PC-9 (cell line): ENCODE measurements at regions not wholly inside any gene's neighbourhood (a gene's known extent, or its start where the extent isn't known, plus 50 kb on each side); places are given as distances from the start of the nearest gene placed in this dataset.
A peak's percentile ranks its signal among the peaks of the same experiment; 100 is the strongest.

Experiments used
- BruUV-seq: library from RNA; stranded (reverse); fragments of 400-500 nt; replicated peaks from 2 replicates; lab custom pipeline; 2021; lab: Mats Ljungman, UMichigan
- CTCF ChIA-PET: fragments of 300-600 bp; sonication (Branson Sonifier 250); formaldehyde crosslinking; loops from one replicate; lab custom pipeline; 2022; ENCODE audit warnings: antibody characterized with exemption; lab: Charles Lee
- POLR2A ChIA-PET: fragments of 300-600 bp; sonication (Branson Sonifier 250); formaldehyde crosslinking; loops from one replicate; lab custom pipeline; 2022; ENCODE audit warnings: antibody characterized with exemption; ENCODE audit not compliant: unreplicated experiment; lab: Charles Lee
- DNase-seq, 2 experiments: peaks; one replicate each; pipeline versions ENCODE4 v3.0.0 to v3.0.0-alpha.2; 2015 to 2022; ENCODE audit warnings: mixed read lengths in 1 of 2
- H2AFZ ChIP-seq: fragments of 200-600 bp; sonication (generic); 2 replicates; pipeline ENCODE4 v1.8.1; 2017; ENCODE audit warnings: antibody characterized with exemption
- H3F3A ChIP-seq: fragments of 200-600 bp; sonication (generic); 2 replicates; pipeline ENCODE4 v1.8.1; 2017; ENCODE audit warnings: antibody characterized with exemption, mild to moderate bottlenecking, low read depth; ENCODE audit not compliant: insufficient read depth
- H3K27ac ChIP-seq: fragments of 200-600 bp; sonication (generic); 2 replicates; pipeline ENCODE4 v1.6.1; 2016; ENCODE audit warnings: mixed run types
- H3K27me3 ChIP-seq: fragments of 200-600 bp; sonication (generic); 2 replicates; pipeline ENCODE4 v1.6.1; 2016; ENCODE audit warnings: low read depth, mixed run types; ENCODE audit not compliant: insufficient read depth
- H3K36me3 ChIP-seq: fragments of 200-600 bp; sonication (generic); 2 replicates; pipeline ENCODE4 v1.6.1; 2016; ENCODE audit warnings: low read depth, mixed run types
- H3K4me1 ChIP-seq: fragments of 200-600 bp; sonication (generic); replicated peaks from 2 replicates; pipeline ENCODE4 v1.6.1; 2016; ENCODE audit warnings: mixed run types; ENCODE audit not compliant: insufficient read depth
- H3K4me2 ChIP-seq: fragments of 200-600 bp; sonication (generic); 2 replicates; pipeline ENCODE4 v1.6.1; 2017; ENCODE audit warnings: mixed run types
- H3K4me3 ChIP-seq: fragments of 200-600 bp; sonication (generic); 2 replicates; pipeline ENCODE4 v1.6.1; 2016; ENCODE audit warnings: mixed run types
- H3K79me2 ChIP-seq: fragments of 200-600 bp; sonication (generic); 2 replicates; pipeline ENCODE4 v1.6.1; 2017; ENCODE audit warnings: low read depth, mixed run types
- H3K9me2 ChIP-seq: fragments of 200-600 bp; sonication (generic); 2 replicates; pipeline ENCODE4 v1.8.1; 2017; ENCODE audit warnings: mild to moderate bottlenecking; ENCODE audit not compliant: insufficient read depth
- H3K9me3 ChIP-seq: fragments of 200-600 bp; sonication (generic); 2 replicates; pipeline ENCODE4 v1.8.1; 2016; ENCODE audit warnings: low read depth; ENCODE audit not compliant: insufficient read depth
- H4K20me1 ChIP-seq: fragments of 200-600 bp; sonication (generic); 2 replicates; pipeline ENCODE4 v1.8.1; 2017; ENCODE audit not compliant: insufficient read depth
- EZH2 ChIP-seq: fragments of 200-600 bp; sonication (generic); IDR thresholded peaks from 2 replicates; pipeline ENCODE4 v1.8.0; 2017; ENCODE audit warnings: antibody characterized with exemption, low read depth
- intact Hi-C: fragments of 100-400 bp; cut with micrococcal nuclease; formaldehyde crosslinking; loops from one replicate; pipeline ENCODE4 v1.10.0; 2022; ENCODE audit not compliant: unreplicated experiment
- TF ChIP-seq, protein P1 (sequence below): fragments of 200-600 bp; sonication (generic); conservative IDR thresholded peaks from 2 replicates; pipeline ENCODE4 v1.6.1; 2017; ENCODE audit warnings: mixed run types, antibody characterized with exemption, mild to moderate bottlenecking, moderate library complexity

- H3K9me2 ChIP-seq, result no peaks in the 10 kb centered on the region
- H2AFZ ChIP-seq, result no peak overlapping the region
- intact Hi-C loops, result no loop called here
- no peaks in the 10 kb centered on the region for H3K36me3 ChIP-seq
- H3K4me2 ChIP-seq, result no peak overlapping the region
- H4K20me1 ChIP-seq, result no peaks in the 10 kb centered on the region
- peaks cover 45% of the 10 kb centered on the region for H3K4me1 ChIP-seq
- peaks cover 16% of the 10 kb centered on the region; the same call in 1 of the 2 replicates for H3F3A ChIP-seq
- H3K27ac ChIP-seq, result no peak overlapping the region
- no peaks in the 10 kb centered on the region for H3K27me3 ChIP-seq
- no peaks in the 10 kb centered on the region for H3K79me2 ChIP-seq
- ChIA-PET POLR2A (no interaction called here), CTCF (no interaction called here)
- no peak for DNase-seq
- no peak for TF ChIP-seq EZH2
- TF ChIP-seq, protein P1, sequence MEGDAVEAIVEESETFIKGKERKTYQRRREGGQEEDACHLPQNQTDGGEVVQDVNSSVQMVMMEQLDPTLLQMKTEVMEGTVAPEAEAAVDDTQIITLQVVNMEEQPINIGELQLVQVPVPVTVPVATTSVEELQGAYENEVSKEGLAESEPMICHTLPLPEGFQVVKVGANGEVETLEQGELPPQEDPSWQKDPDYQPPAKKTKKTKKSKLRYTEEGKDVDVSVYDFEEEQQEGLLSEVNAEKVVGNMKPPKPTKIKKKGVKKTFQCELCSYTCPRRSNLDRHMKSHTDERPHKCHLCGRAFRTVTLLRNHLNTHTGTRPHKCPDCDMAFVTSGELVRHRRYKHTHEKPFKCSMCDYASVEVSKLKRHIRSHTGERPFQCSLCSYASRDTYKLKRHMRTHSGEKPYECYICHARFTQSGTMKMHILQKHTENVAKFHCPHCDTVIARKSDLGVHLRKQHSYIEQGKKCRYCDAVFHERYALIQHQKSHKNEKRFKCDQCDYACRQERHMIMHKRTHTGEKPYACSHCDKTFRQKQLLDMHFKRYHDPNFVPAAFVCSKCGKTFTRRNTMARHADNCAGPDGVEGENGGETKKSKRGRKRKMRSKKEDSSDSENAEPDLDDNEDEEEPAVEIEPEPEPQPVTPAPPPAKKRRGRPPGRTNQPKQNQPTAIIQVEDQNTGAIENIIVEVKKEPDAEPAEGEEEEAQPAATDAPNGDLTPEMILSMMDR, result no peak
- H3K9me3 ChIP-seq, result no peaks in the 10 kb centered on the region
- BruUV-seq, result no TSS peak
- H3K4me3 ChIP-seq, result no peak overlapping the region
Observed at GRCh38 chr6:44672086-44672485, 284.6 kb downstream of the CDC5L start.

GRCh38 chr6:44672841-44673240 lies 285.3 kb downstream of the CDC5L start:
- intact Hi-C loops, result no loop called here
- peak overlapping the region; percentile 53 for H3K4me2 ChIP-seq
- 0 out of 2 replicates have a peak overlapping the region, but pooled peaks have one; percentile 40 for H3K27ac ChIP-seq

GRCh38 chr6:44674226-44675155 lies 287.0 kb downstream of the CDC5L start:
- DNase-seq, result peak; percentile 66 to 71
- TF ChIP-seq, protein P1, result no peak
- TF ChIP-seq EZH2, result no peak
- Histone ChIP-seq H4K20me1 (no peaks in the 10 kb centered on the region), H3K27me3 (no peaks in the 10 kb centered on the region), H3K4me3 (no peak overlapping the region), H2AFZ (no peak overlapping the region), H3K9me3 (no peaks in the 10 kb centered on the region), H3K9me2 (no peaks in the 10 kb centered on the region), H3K4me1 (peaks cover 44% of the 10 kb centered on the region), H3K4me2 (peak overlapping the region; percentile 21), H3F3A (peaks cover 15% of the 10 kb centered on the region; the same call in 1 of the 2 replicates), H3K27ac (peak overlapping the region; percentile 46), H3K79me2 (no peaks in the 10 kb centered on the region), H3K36me3 (no peaks in the 10 kb centered on the region)
- intact Hi-C loops, result loop anchor here (1.0 kb wide), 1 partner anchor 12 kb away; no protein-coding TSS in a partner anchor
- ChIA-PET CTCF (interaction anchor here (1.0 kb wide), 1 partner anchor 19 kb away, joined by 3 read pairs; no protein-coding TSS in a partner anchor), POLR2A (no interaction called here)
- BruUV-seq, result no TSS peak

More at GRCh38 chr6:44672841-44673240, 285.3 kb downstream of the CDC5L start:
- ChIA-PET POLR2A (interaction anchor here (0.6 to 0.7 kb wide), 3 partner anchors 11 to 706 kb away, joined by 4 to 7 read pairs (median 4); no protein-coding TSS in a partner anchor), CTCF (interaction anchor here (1.0 to 1.1 kb wide), 2 partner anchors 11 to 17 kb away, joined by 3 to 4 read pairs; no protein-coding TSS in a partner anchor)
- no peaks in the 10 kb centered on the region for H3K9me2 ChIP-seq
- no peaks in the 10 kb centered on the region for H3K9me3 ChIP-seq
- H3K36me3 ChIP-seq, result no peaks in the 10 kb centered on the region
- H3K4me3 ChIP-seq, result 0 out of 2 replicates have a peak overlapping the region, but pooled peaks have one; percentile 9
- H3K79me2 ChIP-seq, result no peaks in the 10 kb centered on the region
- peak; percentile 78 to 85 for DNase-seq
- BruUV-seq, result no TSS peak
- no peaks in the 10 kb centered on the region for H4K20me1 ChIP-seq
- no peaks in the 10 kb centered on the region for H3K27me3 ChIP-seq
- peaks cover 15% of the 10 kb centered on the region; the same call in 1 of the 2 replicates for H3F3A ChIP-seq
- TF ChIP-seq, protein P1, result no peak
- no peak for TF ChIP-seq EZH2
- H2AFZ ChIP-seq, result no peak overlapping the region
- peaks cover 44% of the 10 kb centered on the region for H3K4me1 ChIP-seq
